Neural cell (in vitro differentiated cells): ENCODE measurements at regions not wholly inside any gene's neighbourhood (a gene's known extent, or its start where the extent isn't known, plus 50 kb on each side); places are given as distances from the start of the nearest gene placed in this dataset.

Experiments
- CTCF ChIP-seq: fragments of 450-650 bp; IDR thresholded peaks from 2 replicates; pipeline ENCODE4 v1.5.1; 2014; ENCODE audit warnings: antibody characterized with exemption, mild to moderate bottlenecking, moderate library complexity; ENCODE audit not compliant: poor library complexity, severe bottlenecking
- EP300 ChIP-seq: fragments of 450-650 bp; conservative IDR thresholded peaks from 2 replicates; pipeline ENCODE4 v1.6.1; 2014; ENCODE audit warnings: antibody characterized with exemption, mild to moderate bottlenecking, moderate library complexity; ENCODE audit not compliant: poor library complexity, severe bottlenecking
- EZH2 ChIP-seq: fragments of 200-600, 300-800 bp; shearing (Covaris generic), sonication (generic); IDR thresholded peaks from 2 replicates; pipeline ENCODE4 v1.6.1; 2014; ENCODE audit warnings: antibody characterized with exemption, low read length, borderline replicate concordance, mild to moderate bottlenecking; ENCODE audit not compliant: insufficient read depth, poor library complexity, severe bottlenecking
- POLR2AphosphoS5 ChIP-seq: IDR thresholded peaks from 2 replicates; pipeline ENCODE4 v1.6.1; 2012
- RAD21 ChIP-seq: fragments of 450-650 bp; conservative IDR thresholded peaks from 2 replicates; pipeline ENCODE4 v1.6.1; 2014; ENCODE audit warnings: antibody characterized with exemption, mild to moderate bottlenecking, moderate library complexity
- REST ChIP-seq: IDR thresholded peaks from 2 replicates; pipeline ENCODE4 v1.6.1; 2012; ENCODE audit warnings: borderline replicate concordance

DNA sequence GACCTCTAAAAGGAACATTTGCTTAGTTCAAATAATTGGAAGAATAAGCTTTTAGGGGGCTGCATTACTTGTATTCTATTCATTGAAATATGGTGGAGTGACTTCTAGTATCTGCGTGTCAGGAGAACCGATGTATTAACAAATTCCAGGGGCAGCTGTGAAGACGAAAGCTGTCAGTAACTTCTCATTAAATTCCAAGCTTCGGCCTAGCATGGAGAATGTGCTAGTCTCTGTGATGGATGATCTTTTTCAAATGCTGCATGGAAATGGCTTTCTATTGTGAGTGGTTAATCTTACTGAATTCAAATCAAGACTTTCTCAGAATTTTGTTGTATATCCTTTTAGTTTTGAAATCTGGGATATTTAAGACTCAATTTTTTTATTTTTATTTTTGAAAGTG lies 429.9 kb downstream of the ADGRL2 start:
- TF ChIP-seq EP300 (peak; percentile 27), CTCF (no peak), POLR2AphosphoS5 (no peak), EZH2 (no peak), RAD21 (no peak), REST (no peak)
